AG09309 (cell line): ENCODE measurements at regions not wholly inside any gene's neighbourhood (a gene's known extent, or its start where the extent isn't known, plus 50 kb on each side); places are given as distances from the start of the nearest gene placed in this dataset.

Experiments
- DNase-seq: peaks from one replicate; pipeline ENCODE4 v3.0.0-alpha.2; 2010; ENCODE audit warnings: low read depth
- H3K4me3 ChIP-seq: 2 replicates; pipeline ENCODE4 v1.5.1; 2011; ENCODE audit warnings: mild to moderate bottlenecking, low read depth, low read length, moderate library complexity; ENCODE audit not compliant: control insufficient read depth
- CTCF ChIP-seq: IDR thresholded peaks from 2 replicates; pipeline ENCODE4 v1.5.1; 2011; ENCODE audit warnings: mild to moderate bottlenecking, low read depth, low read length, inconsistent platforms; ENCODE audit not compliant: insufficient read depth, control insufficient read depth; ENCODE audit errors: missing control alignments

- no peak for DNase-seq
- TF ChIP-seq CTCF: no peak
- H3K4me3 ChIP-seq: no peak overlapping the region
These were observed 58.8 kb upstream of the FOXG1 start for GRCh38 chr14:28707814-28708213.

- H3K4me3 ChIP-seq: no peak overlapping the region
- DNase-seq: no peak
- TF ChIP-seq CTCF: no peak
These were observed 56.8 kb upstream of the FOXG1 start for GRCh38 chr14:28709571-28710305.
